ENCODE measurements at regions not wholly inside any gene's neighbourhood (a gene's known extent, or its start where the extent isn't known, plus 50 kb on each side); places are given as distances from the start of the nearest gene placed in this dataset.

DNA sequence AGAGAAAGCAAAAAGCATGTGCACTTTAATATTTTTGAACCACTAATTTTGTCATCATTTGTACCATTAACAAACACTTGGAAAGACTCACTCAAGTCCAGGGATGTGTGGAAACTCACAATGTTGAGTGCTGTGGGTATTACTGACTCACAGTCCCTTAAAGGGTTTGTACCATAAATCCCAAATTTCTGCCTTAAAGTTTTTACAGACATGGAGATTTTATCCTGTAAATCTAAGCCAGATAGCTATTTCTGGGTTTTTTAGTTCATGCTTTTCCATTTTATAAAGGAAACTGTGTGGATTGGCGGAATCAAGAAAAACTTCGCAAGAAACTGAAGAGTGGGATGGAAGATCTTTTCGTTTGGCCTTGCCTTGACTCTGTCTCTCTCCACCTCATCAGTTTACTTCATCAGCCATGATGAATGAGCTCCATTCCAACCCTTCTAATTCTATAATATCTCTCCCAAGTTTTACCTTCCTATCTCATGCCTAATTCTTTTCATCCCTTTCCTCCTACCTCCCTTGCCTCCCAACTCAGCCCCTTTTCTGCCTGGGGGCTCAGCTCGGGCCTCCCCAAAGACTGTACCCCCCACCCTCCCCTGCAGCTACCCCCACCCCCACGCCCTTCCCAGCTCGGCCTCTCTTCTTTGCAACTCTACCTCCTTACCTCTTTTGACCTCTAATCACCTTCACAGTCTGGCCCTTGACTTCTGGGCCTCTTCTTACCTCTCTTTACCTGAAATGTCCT is 218.5 kb upstream of the MKLN1 start:
- no peak for DNase-seq (ENCODE audit: low read depth)

DNA sequence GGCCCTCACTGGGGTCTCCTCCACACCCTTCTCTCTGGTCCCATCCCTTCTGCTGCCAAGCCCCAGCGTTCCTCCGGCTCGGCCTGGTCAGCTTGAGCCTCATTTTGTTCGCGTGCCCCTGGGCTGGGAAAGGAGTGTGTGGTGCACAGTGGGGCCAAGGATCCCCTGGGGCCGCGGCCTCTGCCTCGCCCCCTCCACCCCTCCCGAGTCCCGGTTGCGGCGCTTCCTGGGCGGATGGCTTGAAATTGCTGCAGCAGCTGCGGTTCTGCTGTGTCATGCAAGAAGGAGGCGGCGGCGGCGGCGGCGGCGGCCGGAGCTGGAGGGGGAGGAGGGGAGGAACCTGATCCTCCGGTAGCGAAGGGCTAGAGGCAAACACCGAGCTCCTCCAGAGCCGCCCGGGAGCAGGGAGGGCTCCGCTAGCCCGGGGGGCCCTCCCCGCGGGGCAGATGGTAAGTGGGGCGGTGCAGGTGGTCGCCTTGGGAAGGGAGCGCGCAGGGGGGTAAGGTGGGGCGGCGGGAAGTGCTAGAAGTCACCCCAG is 217.8 kb upstream of the MKLN1 start:
- peak; percentile 62 for DNase-seq (ENCODE audit: low read depth)

DNA sequence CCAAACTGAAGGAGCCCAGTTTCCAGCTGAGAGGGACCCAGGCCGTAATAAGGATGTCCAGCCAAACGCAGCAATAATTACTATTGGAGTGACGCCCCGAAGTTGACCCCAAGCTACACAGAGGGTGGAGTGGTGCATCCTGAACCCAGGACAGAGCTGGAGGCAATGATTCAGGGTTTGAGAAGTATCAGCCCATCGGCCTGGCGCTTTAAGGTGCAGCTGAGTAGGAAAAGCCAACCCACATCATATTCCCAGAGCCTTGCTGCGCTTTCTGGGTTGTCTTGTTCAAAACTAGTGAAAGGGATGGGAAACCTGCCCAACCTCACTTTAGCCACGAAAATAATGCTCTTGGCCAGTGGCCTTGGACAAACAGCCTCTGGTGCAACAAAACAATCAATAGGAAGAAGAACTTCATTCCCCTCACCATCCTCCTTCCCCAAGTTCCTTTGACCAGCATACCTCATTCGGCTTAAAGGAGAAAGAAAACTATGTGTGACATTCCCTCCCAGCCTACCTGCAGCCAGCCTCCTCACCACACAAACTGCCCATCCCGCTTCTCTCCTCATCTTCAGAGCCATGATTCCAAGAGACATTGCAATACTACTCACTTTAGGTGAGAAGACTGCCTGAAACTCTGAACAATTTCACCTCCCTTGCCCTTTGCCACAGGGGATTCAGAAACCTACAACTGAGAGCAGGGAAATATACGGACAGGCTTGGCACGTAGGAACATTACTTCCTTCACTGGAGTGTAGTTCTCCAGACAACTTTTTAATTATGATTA is 217.2 kb upstream of the MKLN1 start:
- no peak for DNase-seq (ENCODE audit: low read depth)

DNA sequence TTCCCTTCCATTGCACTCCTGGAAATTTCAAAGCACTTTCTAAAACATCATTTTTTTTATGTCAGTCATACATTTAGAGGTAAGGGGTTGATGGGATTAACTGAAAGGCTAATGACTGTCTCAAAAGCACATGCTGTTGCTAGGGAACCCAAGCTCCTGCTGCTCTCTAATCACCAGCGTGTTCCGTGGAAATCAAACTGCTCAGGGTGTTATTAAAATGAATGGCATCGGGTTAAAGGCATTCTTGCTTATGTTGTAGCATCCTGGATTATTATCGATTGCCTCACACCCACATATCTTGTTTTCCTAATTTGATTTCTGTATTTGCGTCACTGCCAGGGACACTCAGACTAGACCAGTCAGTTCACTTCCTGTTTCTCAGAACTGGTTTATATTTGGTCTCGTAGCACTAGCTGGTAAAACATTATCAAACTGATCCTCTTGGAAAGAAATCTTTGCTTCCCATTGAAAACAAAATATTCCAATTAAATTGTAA is 216.5 kb upstream of the MKLN1 start:
- no peak for DNase-seq (ENCODE audit: low read depth)

DNA sequence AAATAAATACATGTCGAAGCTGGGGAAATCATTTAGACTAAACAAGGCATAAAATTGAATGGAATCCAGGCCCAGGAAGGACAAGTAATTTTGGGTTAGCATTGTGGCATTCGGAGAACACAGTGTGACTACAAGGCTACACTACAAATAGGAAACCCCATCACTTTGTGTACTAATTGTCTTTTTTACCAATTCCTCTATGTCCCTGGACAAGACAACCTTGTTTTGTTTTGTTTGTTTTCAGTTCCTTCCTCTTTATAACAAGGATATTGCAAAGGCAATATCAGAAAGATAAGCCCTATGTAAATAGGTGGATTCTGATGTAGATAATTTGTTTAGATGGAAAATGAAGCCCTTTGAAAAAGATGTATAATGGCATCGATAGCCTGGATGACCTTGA is 215.9 kb upstream of the MKLN1 start:
- DNase-seq (ENCODE audit: low read depth): no peak

DNA sequence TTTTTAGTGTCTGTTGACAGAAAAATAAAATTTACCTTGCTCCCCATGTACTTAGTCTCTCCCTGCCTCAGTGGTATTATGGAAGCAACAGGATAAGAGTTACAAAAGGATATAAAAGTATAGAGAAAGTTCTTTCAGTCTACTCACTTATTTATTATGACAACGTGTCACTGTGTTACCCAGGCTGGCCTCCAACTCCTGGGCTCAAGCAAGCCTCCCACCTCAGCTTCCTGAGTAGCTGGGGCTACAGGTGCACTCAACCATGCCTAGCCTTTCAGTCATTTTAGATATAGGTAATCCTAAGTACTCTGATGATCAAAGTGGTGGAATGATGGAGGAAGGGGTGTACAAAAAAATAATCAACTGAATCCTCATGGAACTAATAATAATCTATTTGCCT is 215.2 kb upstream of the MKLN1 start:
- no peak for DNase-seq (ENCODE audit: low read depth)

DNA sequence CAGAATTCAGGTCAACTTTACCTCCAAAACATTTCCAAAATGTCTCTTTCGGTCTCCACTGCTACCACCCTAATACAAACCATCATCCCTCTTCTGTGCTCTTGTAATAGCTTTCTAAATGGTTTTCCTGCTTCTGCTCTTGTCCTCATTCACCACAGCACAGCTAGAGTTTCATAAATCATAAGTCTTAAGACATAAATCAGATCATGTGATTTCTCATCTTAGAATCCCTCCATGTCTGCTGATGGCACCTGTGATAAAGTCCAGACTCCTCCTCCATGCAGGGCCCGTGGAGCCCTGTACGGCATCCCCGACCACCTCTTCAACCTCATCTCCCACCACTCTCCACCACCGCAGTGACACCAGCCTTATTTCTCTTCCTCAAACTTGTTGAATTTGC is 212.3 kb upstream of the MKLN1 start:
- DNase-seq (ENCODE audit: low read depth): no peak

DNA sequence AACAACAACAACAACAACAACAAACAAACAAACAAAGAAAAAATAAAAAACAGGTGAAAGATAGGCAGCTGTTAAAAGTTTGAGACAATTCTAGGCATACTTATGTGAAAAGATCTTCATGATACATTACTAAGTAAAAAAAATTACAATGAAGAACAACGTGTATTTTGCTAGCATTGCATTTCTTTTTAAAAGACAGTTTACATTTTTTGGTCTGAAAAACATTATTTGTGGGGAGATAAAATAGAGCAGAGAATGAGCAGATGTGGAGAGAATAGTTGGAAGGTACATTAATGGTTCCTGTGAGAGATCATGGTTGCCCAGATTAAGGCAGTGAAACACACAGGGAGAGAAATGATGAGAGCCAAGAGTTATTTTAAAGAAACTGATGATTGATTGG is 210.2 kb upstream of the MKLN1 start:
- no peak for DNase-seq (ENCODE audit: low read depth)

DNA sequence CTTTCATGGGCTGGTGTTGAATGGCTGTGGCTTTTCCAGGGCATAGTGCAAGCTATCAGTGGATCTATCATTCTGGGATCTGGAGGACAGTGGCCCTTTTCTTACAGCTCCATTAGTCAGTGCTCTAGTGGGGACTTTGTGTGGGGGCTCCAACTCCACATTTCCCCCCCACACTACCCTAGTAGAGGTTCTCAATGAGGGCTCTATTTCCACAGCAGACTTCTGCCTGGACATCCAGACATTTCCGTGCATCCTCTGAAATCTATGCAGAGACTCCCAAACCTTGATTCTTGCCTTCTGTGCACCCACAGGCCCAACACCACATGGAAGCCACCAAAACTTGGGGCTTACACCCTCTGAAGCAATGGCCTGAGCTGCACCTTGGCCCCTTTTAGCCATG is 208.3 kb upstream of the MKLN1 start:
- DNase-seq (ENCODE audit: low read depth): no peak

DNA sequence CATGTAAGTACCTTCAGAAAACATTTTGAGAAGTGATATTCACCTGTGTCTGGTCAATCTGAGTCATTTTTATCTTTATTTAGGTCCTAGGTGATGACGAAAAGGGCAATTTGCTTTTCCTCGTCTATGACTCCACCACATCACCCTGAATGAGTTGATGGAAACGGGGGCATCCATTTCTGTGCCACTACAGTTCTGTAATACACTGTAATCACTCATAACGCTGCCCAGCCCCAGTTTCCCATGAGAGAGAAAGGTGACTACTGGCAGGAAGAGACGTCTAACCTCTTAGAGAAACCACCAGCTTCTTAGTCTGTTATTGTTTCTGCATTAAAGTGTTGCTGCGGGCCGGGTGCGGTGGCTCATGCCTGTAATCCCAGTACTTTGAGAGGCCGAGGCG is 205.3 kb upstream of the MKLN1 start:
- no peak for DNase-seq (ENCODE audit: low read depth)

DNA sequence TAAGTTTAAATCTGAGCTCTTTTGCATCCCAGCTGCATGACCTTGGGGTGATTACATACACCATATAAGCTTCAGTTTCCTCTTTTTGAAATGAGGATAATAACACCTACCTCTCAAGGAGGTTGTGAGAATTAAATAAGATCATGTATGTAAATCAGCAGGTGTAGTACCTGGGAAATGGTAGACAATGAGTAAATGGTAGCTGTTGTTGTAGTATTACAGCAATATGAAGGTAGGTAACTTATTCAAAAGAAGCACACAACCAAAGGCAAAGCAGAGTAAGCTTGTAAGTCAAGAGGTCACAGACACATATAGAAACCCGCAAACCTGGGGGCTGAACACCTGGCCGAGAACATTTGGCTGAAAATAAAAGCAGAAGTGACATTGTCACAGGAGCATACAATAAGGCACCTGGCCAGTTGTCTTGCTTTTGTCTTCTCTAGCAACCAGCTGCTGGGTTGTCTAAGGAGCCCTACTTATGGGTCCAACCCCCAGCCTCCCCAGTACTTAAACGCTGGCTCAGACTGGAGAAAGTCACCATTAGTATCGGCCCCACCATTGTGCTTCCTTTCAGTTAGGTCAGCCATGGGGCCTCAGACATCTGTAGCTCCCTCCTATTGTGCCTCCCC is 203.6 kb upstream of the MKLN1 start:
- no peak for DNase-seq (ENCODE audit: low read depth)

DNA sequence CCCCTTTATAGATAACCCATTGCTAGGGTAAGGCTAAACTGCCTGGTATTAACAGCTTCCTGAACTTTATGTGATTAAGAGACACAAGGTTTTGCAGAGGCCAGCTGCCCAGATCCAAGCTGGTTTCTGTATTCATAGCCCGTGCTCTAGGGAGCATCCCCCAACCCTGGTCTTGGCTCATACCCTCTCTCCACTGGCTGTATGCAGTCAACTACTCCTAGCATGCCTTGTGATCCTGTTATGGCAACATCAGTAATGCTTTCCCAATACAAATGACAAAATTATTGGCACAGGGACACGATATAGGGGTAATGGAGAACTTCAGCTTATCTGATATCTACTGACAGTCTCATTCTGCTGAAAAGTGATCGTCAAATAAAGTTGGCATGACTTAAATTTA is 202.8 kb upstream of the MKLN1 start:
- DNase-seq (ENCODE audit: low read depth): no peak

DNA sequence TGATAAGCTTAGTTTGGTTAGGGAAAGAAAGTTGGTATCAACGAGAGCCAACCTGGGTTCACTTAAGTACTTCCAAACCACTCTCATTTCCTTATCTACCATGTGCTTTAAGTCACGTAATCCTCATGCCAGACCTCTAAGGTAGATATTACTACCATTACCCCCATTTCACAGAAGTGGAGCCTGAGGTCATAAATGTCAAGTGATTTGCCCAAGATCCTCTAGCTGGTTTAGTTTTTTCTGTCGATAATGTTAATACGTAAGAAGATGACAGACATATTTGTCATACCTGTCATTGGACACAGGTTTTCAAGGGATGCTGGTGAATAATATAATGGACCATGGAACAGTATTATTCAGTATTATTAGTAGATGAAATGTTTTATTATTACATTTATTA is 197.4 kb upstream of the MKLN1 start:
- no peak for DNase-seq (ENCODE audit: low read depth)

DNA sequence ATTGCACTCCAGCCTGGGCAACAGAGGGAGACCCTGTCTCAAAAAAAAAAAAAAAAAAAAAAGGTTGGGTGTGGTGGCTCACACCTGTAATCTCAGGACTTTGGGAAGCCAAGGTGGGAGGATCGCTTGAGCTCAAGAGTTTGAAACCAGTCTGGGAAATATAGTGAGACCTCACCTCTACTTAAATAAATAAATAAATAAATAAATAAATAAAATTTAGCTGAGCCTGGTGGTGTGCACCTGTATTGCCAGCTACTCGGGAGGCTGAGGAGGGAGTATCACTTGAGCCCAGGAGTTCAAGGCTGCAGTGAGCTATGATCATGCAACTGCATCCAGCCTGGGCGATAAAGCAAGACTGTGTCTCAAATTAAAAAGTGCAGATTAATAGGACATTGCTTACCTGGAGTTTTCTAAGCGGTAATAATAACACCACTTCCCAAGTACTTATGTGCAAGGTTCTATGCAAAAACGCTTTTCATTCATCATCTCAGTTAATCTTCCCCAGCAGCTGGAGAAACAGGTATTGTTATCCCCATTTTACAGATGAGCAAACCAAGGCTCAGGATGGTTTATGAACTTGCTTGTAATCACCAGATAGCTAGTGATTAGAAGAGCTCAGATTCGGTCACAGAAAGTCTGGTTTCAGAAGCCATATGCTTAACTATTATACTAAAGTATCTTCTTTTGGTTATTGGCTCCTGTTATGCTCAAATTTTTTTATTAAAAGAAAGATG is 196.5 kb upstream of the MKLN1 start:
- no peak for DNase-seq (ENCODE audit: low read depth)

DNA sequence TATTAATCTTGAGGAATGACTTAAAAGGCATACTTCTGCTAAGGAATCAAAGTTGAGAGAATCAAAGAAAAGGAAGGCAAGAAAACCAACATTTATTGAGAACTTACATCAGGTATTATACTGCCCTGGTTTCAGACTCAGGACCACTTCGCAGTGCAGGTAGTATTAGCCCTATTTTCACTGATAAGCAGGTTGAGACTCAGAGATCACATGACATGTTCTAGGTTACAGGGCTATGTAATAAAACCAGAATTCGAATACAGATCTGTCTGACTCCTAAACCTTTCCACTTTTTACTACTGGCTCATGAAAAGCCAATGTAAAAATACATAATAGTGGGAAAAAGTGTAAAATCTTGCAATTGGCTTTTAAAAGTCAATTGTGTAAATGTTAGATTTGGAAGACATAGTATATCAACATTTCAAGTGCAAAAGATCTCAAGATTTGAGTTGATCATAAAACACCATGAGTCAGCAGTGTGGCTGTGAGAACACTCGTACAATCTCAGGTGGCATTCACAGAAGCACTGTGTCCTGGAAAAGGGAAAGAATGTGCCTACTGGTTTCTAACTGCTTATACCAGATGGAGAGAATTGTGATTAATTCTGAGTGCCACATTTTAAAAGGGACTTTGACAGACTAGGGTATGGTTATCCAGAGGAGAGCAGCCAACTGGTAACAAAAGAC is 195.8 kb upstream of the MKLN1 start:
- DNase-seq (ENCODE audit: low read depth): no peak

DNA sequence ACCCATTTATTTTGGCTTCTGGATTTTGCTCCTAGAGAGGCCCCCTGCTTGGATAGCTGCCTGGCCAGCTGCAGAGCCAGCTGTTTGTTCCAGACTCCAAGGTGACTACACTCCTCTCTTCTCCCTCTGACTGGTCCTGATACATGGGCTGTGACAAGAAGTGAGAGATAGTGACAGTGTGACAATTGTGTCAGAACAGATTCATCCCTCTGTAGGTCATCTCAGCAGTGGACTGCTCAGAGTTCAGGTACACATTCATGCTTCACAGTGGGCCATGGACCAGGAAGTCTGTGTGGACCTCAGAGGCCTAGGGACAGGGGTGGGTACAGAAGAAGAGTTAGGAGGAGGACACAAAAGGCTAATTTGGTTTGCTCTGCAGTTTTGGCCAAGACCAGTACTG is 188.2 kb upstream of the MKLN1 start:
- DNase-seq (ENCODE audit: low read depth): no peak

DNA sequence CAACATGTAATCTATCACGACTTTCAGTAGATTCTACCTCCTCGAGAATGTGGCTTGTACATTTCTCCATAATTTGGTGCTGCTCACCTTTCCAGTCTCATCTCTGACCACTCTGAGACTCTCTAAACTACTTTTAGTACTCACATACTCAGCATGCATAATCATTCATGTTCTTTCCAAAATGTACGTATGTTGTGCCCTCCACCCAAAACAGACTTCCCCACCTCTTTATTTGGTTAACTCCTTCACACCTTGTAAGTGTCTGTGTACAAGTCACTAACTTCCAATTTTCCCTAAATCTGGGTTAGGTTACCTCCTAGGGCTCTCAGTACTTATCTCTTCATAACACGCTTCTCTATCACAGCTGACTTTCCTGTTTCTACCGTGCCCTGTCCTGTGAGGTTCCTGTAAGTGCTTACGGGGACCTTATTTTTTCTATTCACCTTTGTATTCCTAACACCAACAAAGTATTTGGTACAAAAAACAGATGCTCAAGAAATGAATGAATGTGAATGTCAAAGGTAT is 186.2 kb upstream of the MKLN1 start:
- DNase-seq (ENCODE audit: low read depth): no peak

DNA sequence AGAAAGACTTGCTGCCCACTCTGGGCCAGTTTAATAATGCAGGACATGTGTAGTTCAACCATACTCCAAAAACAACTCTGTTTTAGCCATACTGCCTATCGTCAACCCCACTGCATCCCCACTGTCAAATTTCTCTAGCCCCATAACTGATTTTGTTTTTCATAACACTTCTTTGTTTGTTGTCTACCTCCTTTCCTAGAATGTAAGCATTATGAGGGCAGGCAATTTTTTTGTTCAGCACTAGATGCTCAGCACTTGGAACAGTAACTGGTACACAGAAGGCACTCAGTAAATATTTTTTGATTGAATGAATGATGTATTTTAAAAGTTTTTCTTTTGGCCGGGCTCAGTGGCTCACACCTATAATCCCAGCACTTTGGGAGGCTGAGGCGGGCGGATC is 183.8 kb upstream of the MKLN1 start:
- no peak for DNase-seq (ENCODE audit: low read depth)

DNA sequence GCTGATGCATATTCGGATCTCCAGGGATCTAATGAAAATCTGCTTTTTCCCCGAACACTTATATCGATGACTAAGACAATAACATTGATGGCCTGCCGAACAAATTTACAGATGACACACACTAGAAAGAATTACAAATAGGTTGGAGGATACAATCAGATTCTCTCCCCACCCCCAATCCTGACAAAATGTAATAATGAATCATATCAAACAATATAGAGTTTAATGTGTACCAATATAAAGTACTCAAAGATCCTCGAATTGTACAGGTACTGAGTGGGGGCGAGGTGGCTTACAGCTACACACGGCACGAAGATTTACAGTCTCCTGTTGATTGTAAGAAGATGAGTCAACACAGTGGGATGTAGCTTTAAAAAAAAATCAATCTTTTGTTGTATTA is 182.7 kb upstream of the MKLN1 start:
- DNase-seq (ENCODE audit: low read depth): no peak

DNA sequence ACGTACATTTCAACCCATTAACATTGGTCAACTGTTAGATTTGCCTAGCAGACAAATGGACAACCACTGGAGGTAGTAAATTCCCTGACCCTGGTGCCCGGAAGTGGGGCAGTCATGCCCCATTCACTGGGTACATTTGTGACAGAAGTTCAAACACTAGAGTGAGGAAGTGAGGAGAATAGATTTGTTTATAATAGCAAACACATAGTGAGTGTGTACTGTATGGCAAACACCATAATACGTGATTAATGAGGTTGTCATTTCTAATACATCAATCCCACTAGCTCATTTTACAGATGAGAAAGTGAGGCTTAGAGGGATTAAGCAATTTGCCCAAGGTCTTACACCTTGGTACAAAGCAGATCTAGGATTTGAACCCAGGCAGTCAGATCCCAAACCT is 181.9 kb upstream of the MKLN1 start:
- no peak for DNase-seq (ENCODE audit: low read depth)

DNA sequence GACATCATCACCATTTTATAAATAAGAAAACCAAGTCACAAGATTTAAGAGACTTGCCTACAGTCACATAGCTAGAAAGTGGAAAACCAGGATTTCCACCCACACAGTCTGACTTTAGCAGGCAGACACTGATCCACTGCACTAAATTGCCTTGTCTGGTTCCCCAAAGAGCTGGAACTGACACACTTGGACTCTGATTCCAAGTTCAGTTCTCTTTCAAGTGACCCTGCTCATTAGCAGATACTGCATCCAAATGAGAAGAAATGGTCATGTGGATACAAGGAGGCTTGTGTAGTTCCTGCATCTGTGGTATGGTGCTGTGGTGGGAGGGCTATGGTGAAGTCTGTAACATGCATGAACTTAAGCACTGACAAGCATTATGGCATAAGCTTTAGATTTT is 180.1 kb upstream of the MKLN1 start:
- DNase-seq (ENCODE audit: low read depth): no peak

All from activated T-cell treated with anti-CD3 and anti-CD28 coated beads for 48 hours (primary cell).